ENCODE measurements at regions not wholly inside any gene's neighbourhood (a gene's known extent, or its start where the extent isn't known, plus 50 kb on each side); places are given as distances from the start of the nearest gene placed in this dataset.

DNA sequence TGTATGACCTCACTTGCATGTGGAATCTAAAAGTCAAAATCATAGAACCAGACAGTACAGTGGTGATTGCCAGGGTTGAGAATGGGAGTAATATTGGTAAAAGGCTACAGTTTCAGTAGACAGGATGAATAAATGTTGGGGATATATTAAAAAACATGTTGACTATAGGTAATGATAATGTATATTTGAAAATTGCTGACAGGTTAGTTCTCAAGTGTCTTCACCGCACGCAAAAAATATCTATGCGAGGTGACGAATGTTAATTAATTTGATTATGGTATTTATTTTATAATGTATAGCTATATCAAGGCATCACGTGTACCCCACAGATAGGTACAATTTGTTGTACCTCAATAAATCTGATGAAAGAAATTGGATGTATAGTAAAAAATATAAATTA, 909.6 kb upstream of the NDST4 start:
- TF ChIP-seq, protein P1, sequence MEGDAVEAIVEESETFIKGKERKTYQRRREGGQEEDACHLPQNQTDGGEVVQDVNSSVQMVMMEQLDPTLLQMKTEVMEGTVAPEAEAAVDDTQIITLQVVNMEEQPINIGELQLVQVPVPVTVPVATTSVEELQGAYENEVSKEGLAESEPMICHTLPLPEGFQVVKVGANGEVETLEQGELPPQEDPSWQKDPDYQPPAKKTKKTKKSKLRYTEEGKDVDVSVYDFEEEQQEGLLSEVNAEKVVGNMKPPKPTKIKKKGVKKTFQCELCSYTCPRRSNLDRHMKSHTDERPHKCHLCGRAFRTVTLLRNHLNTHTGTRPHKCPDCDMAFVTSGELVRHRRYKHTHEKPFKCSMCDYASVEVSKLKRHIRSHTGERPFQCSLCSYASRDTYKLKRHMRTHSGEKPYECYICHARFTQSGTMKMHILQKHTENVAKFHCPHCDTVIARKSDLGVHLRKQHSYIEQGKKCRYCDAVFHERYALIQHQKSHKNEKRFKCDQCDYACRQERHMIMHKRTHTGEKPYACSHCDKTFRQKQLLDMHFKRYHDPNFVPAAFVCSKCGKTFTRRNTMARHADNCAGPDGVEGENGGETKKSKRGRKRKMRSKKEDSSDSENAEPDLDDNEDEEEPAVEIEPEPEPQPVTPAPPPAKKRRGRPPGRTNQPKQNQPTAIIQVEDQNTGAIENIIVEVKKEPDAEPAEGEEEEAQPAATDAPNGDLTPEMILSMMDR (IDR thresholded peaks at IDR 0.05; ENCODE audit: poor library complexity, severe bottlenecking): no peak
- DNase-seq (ENCODE audit: low spot score) (no peak), ATAC-seq (ENCODE audit: low read depth) (no peak)
- Histone ChIP-seq H3K4me3 (ENCODE audit: severe bottlenecking) (no peak overlapping the region), H3K36me3 (ENCODE audit: low read depth) (no peaks in the 10 kb centered on the region), H3K27me3 (ENCODE audit: insufficient read depth, poor library complexity, severe bottlenecking) (no peaks in the 10 kb centered on the region), H3K9me3 (ENCODE audit: severe bottlenecking) (peaks cover 11% of the 10 kb centered on the region), H3K4me1 (ENCODE audit: insufficient read depth, poor library complexity, severe bottlenecking) (no peaks in the 10 kb centered on the region), H3K27ac (ENCODE audit: poor library complexity, severe bottlenecking) (no peak overlapping the region)

DNA sequence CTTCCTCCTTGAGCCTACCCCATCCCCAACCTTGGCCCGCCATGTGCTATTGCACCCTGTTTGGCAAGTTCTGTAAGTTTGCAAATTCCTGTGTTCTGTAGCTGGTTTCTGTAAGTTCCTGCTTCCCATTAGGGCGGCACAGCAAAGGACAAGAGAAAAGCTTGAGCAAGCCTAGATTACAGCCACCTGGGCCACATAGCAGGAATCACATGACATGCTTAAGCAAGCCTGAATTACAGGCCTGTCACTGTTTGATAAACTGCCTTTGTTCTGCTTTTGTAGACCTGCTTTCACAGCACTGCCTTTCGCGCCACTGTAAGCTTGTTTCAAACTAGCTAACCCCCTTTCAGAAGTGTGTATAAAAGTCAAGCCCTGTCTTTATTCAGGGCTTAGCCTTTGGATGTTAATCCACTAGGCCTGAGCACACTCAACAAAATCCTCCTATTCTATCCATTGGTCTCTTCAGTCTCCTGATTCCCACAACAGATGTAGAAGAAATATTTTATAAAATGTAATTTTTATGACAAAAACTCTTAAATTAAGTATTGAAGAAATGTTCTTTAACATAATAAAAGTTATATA, 906.8 kb upstream of the NDST4 start:
- Histone ChIP-seq H3K27me3 (ENCODE audit: insufficient read depth, poor library complexity, severe bottlenecking) (no peaks in the 10 kb centered on the region), H3K9me3 (ENCODE audit: severe bottlenecking) (peaks cover 19% of the 10 kb centered on the region), H3K4me1 (ENCODE audit: insufficient read depth, poor library complexity, severe bottlenecking) (no peaks in the 10 kb centered on the region), H3K36me3 (ENCODE audit: low read depth) (no peaks in the 10 kb centered on the region), H3K27ac (ENCODE audit: poor library complexity, severe bottlenecking) (no peak overlapping the region), H3K4me3 (ENCODE audit: severe bottlenecking) (no peak overlapping the region)
- no peak for ATAC-seq (ENCODE audit: low read depth)
- TF ChIP-seq, protein P1 (IDR thresholded peaks at IDR 0.05; ENCODE audit: poor library complexity, severe bottlenecking): no peak
- no peak for DNase-seq (ENCODE audit: low spot score)

DNA sequence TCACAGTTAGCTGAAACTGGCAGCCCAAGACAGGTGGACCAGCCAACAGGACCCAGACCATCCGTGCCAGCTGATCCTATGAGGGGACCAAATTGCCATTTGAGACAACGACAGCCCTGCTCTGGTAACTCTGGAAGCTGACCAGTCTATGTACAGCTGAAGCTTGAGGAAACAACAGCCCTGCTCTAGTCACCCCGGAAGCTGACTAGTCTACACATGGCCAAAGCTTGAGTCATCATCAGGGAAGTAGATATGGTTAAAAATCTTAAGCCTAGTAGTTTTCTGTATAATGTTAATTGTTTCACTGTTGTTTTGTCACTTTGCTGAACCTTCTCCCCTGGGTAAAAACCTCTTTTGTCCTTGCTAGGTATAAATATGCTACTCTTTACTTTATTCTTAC, 905.4 kb upstream of the NDST4 start:
- Histone ChIP-seq H3K36me3 (ENCODE audit: low read depth) (no peaks in the 10 kb centered on the region), H3K4me3 (ENCODE audit: severe bottlenecking) (no peak overlapping the region), H3K27me3 (ENCODE audit: insufficient read depth, poor library complexity, severe bottlenecking) (no peaks in the 10 kb centered on the region), H3K9me3 (ENCODE audit: severe bottlenecking) (peaks cover 26% of the 10 kb centered on the region), H3K27ac (ENCODE audit: poor library complexity, severe bottlenecking) (peak overlapping the region; percentile 2), H3K4me1 (ENCODE audit: insufficient read depth, poor library complexity, severe bottlenecking) (no peaks in the 10 kb centered on the region)
- TF ChIP-seq, protein P1 (IDR thresholded peaks at IDR 0.05; ENCODE audit: poor library complexity, severe bottlenecking): no peak
- DNase-seq (ENCODE audit: low spot score) (no peak), ATAC-seq (ENCODE audit: low read depth) (peak; percentile 81)

DNA sequence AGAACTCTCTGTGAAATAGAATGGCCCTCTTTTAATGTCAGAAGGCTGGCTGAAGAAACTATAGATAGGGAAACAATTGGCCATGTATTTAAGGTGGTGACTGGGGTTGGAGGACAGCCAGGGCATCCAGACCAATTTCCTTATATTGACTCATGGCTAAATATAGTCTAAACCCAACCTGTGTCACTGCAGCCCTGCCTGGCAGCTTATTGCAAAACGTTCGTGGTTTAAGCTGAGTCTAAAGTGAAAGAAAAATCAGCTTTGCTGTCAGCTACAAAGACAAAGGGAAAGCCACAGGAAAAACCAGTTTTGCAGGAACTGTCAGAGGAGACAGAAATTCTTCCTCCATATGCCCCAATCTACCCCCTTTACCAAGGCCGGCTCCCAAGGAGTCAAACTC, 902.8 kb upstream of the NDST4 start:
- peak overlapping the region; percentile 55 for H3K27ac ChIP-seq (ENCODE audit: poor library complexity, severe bottlenecking)
- ATAC-seq (ENCODE audit: low read depth): peak; percentile 91
- TF ChIP-seq, protein P1 (IDR thresholded peaks at IDR 0.05; ENCODE audit: poor library complexity, severe bottlenecking): no peak

DNA sequence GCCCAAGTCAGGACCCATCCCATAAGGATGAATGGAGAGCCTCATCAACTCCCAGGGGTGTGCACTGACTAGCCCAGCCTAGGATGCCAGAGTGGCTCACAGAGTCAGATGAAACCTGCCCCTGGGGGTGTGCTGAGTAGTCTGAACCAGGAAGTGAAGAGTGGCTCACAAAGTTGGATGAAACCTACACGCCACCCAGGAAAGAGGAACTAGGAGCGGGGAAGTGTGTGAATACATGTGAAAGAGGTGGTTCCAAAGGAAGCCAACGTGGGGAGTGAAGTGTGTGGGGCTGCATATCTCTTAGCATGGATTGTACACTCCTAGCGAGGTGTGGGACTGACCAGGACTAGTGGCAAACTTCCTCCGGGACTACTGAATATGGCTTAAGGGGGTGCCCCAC, 902.1 kb upstream of the NDST4 start:
- ATAC-seq (ENCODE audit: low read depth): no peak
- DNase-seq (ENCODE audit: low spot score): no peak
- H3K4me3 ChIP-seq (ENCODE audit: severe bottlenecking): no peak overlapping the region
- no peaks in the 10 kb centered on the region for H3K36me3 ChIP-seq (ENCODE audit: low read depth)
- no peaks in the 10 kb centered on the region for H3K27me3 ChIP-seq (ENCODE audit: insufficient read depth, poor library complexity, severe bottlenecking)
- no peaks in the 10 kb centered on the region for H3K4me1 ChIP-seq (ENCODE audit: insufficient read depth, poor library complexity, severe bottlenecking)
- peak overlapping the region; percentile 55 for H3K27ac ChIP-seq (ENCODE audit: poor library complexity, severe bottlenecking)
- TF ChIP-seq, protein P1 (IDR thresholded peaks at IDR 0.05; ENCODE audit: poor library complexity, severe bottlenecking): no peak
- H3K9me3 ChIP-seq (ENCODE audit: severe bottlenecking): peaks cover 26% of the 10 kb centered on the region

More for the DNA sequence above, 902.8 kb upstream of the NDST4 start:
- H3K4me3 ChIP-seq (ENCODE audit: severe bottlenecking): no peak overlapping the region
- no peaks in the 10 kb centered on the region for H3K36me3 ChIP-seq (ENCODE audit: low read depth)
- no peaks in the 10 kb centered on the region for H3K27me3 ChIP-seq (ENCODE audit: insufficient read depth, poor library complexity, severe bottlenecking)
- H3K9me3 ChIP-seq (ENCODE audit: severe bottlenecking): peaks cover 26% of the 10 kb centered on the region
- no peaks in the 10 kb centered on the region for H3K4me1 ChIP-seq (ENCODE audit: insufficient read depth, poor library complexity, severe bottlenecking)
- peak; percentile 82 for DNase-seq (ENCODE audit: low spot score)
